ENCODE measurements at regions not wholly inside any gene's neighbourhood (a gene's known extent, or its start where the extent isn't known, plus 50 kb on each side); places are given as distances from the start of the nearest gene placed in this dataset.

GRCh38 chr1:14020006-14020405 lies 320.0 kb downstream of the PRDM2 start:
- Histone ChIP-seq H3K27me3 (replicated peaks in 1 of 4; ENCODE audit: control extremely low read depth in 1 of 4, control insufficient read depth in 3 of 4, insufficient read depth in 4 of 4, low read length in 3 of 4) (peaks cover 0 to 5% (median 0%) of the 10 kb centered on the region in 4 experiments), H3K4me1 (ENCODE audit: control insufficient read depth in 2 of 2, insufficient read depth in 2 of 2, low read length in 2 of 2) (no peaks in the 10 kb centered on the region), H3K27ac (ENCODE audit: low read length in 2 of 2) (no peak overlapping the region), H4K20me1 (ENCODE audit: control insufficient read depth, insufficient read depth, low read length, poor library complexity, severe bottlenecking) (no peaks in the 10 kb centered on the region), H3K9me3 (ENCODE audit: control extremely low read depth in 1 of 3, control insufficient read depth in 2 of 3, insufficient read depth in 1 of 3, low read length in 2 of 3) (no peaks in the 10 kb centered on the region), H2AFZ (ENCODE audit: insufficient read depth, low read depth, low read length, poor library complexity, severe bottlenecking) (no peak overlapping the region), H3K9ac (ENCODE audit: low read length) (no peak overlapping the region), H3K79me2 (ENCODE audit: control insufficient read depth, insufficient read depth, low read length) (no peaks in the 10 kb centered on the region), H3K4me3 (ENCODE audit: control extremely low read depth in 1 of 5, extremely low read depth in 1 of 5, insufficient read depth in 1 of 5, low read depth in 2 of 5, low read length in 4 of 5) (no peak overlapping the region), H3K4me2 (replicated peaks; ENCODE audit: low read depth, low read length, poor library complexity, severe bottlenecking) (no peak overlapping the region), H3K36me3 (replicated peaks in 1 of 2; ENCODE audit: control extremely low read depth in 1 of 2, control insufficient read depth in 1 of 2, extremely low read depth in 1 of 2, insufficient read depth in 2 of 2, low read length in 1 of 2) (no peaks in the 10 kb centered on the region)
- ChIA-PET POLR2A (no interaction called here), CTCF (no interaction called here)
- 94% methylated on average over 2 of the region's 2 CpGs for WGBS (ENCODE audit: insufficient coverage)
- H3K4me3 Mint-ChIP-seq: no peak overlapping the region
- no peak for DNase-seq
- H3K27ac Mint-ChIP-seq: no peak overlapping the region
- no peaks in the 10 kb centered on the region for H3K4me1 Mint-ChIP-seq
- intact Hi-C loops (cut with micrococcal nuclease): no loop called here
- peaks cover 30% of the 10 kb centered on the region for H3K27me3 Mint-ChIP-seq
- no peak for ATAC-seq (ENCODE audit: low read depth)
- TF ChIP-seq CTCF (IDR thresholded peaks at IDR 0.05) (no peak), EZH2 (IDR thresholded peaks at IDR 0.05; ENCODE audit: borderline replicate concordance, insufficient read depth, low read depth, low read length, poor library complexity, severe bottlenecking) (no peak)
- H3K9me3 Mint-ChIP-seq (ENCODE audit: insufficient read depth): no peaks in the 10 kb centered on the region

DNA sequence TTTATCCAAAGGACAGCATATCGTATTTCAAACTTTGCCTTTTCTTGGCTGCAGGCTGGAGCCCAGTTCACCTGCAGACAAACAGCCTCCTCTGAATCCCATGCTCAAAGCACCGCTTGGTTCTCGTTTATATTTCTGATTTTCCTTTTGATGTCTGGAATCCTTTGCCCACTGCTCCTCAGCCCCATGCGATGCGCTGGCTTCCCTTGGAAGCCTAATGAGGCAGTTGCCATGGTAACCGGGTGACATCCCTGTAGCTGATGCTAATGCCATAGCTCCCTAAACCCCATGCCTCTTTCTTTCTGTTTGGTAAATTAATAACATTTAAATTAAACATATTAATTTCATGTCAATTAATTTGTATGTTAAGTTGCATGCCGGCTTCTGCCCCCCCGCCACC lies 327.1 kb downstream of the PRDM2 start:
- ATAC-seq (ENCODE audit: low read depth): no peak
- no peaks in the 10 kb centered on the region for H3K79me2 ChIP-seq (ENCODE audit: control insufficient read depth, insufficient read depth, low read length)
- H3K9me3 ChIP-seq (ENCODE audit: control extremely low read depth in 1 of 3, control insufficient read depth in 2 of 3, insufficient read depth in 1 of 3, low read length in 2 of 3): peaks cover 0 to 3% (median 0%) of the 10 kb centered on the region in 3 donors
- no peak overlapping the region for H3K4me2 ChIP-seq (replicated peaks; ENCODE audit: low read depth, low read length, poor library complexity, severe bottlenecking)
- no peak overlapping the region for H2AFZ ChIP-seq (ENCODE audit: insufficient read depth, low read depth, low read length, poor library complexity, severe bottlenecking)
- Mint-ChIP-seq H3K4me3 (no peak overlapping the region), H3K9me3 (ENCODE audit: insufficient read depth) (no peaks in the 10 kb centered on the region), H3K4me1 (no peaks in the 10 kb centered on the region), H3K27ac (no peak overlapping the region), H3K27me3 (peaks cover 4% of the 10 kb centered on the region)
- no peak for TF ChIP-seq EZH2 (IDR thresholded peaks at IDR 0.05; ENCODE audit: borderline replicate concordance, insufficient read depth, low read depth, low read length, poor library complexity, severe bottlenecking)
- no peak for TF ChIP-seq CTCF (IDR thresholded peaks at IDR 0.05)
- CTCF ChIA-PET: no interaction called here
- H3K4me1 ChIP-seq (ENCODE audit: control insufficient read depth in 2 of 2, insufficient read depth in 2 of 2, low read length in 2 of 2): no peaks in the 10 kb centered on the region
- H3K9ac ChIP-seq (ENCODE audit: low read length): no peak overlapping the region
- H3K27me3 ChIP-seq (replicated peaks in 1 of 4; ENCODE audit: control extremely low read depth in 1 of 4, control insufficient read depth in 3 of 4, insufficient read depth in 4 of 4, low read length in 3 of 4): peaks cover 0 to 4% (median 0%) of the 10 kb centered on the region in 4 experiments
- POLR2A ChIA-PET: no interaction called here
- no peak overlapping the region for H3K27ac ChIP-seq (ENCODE audit: low read length in 2 of 2)
- no peak overlapping the region for H3K4me3 ChIP-seq (ENCODE audit: control extremely low read depth in 1 of 5, extremely low read depth in 1 of 5, insufficient read depth in 1 of 5, low read depth in 2 of 5, low read length in 4 of 5)
- no peaks in the 10 kb centered on the region for H3K36me3 ChIP-seq (replicated peaks in 1 of 2; ENCODE audit: control extremely low read depth in 1 of 2, control insufficient read depth in 1 of 2, extremely low read depth in 1 of 2, insufficient read depth in 2 of 2, low read length in 1 of 2)
- WGBS (ENCODE audit: insufficient coverage): 68% methylated on average over 5 of the region's 8 CpGs
- DNase-seq: no peak
- no peaks in the 10 kb centered on the region for H4K20me1 ChIP-seq (ENCODE audit: control insufficient read depth, insufficient read depth, low read length, poor library complexity, severe bottlenecking)
- intact Hi-C loops (cut with micrococcal nuclease): no loop called here

All from B cell (primary cell).